ENCODE measurements at regions not wholly inside any gene's neighbourhood (a gene's known extent, or its start where the extent isn't known, plus 50 kb on each side); places are given as distances from the start of the nearest gene placed in this dataset.

- H3K36me3 ChIP-seq (ENCODE audit: control insufficient read depth, insufficient read depth, low read length), result no peaks in the 10 kb centered on the region
- no peaks in the 10 kb centered on the region for H3K9me3 ChIP-seq (ENCODE audit: control insufficient read depth, insufficient read depth, low read length)
- no peak overlapping the region for H3K4me3 ChIP-seq (ENCODE audit: low read length)
- WGBS (ENCODE audit: insufficient coverage, insufficient read length), result no CpG with 5 or more reads among the region's 6 CpGs
- H3K27ac ChIP-seq (ENCODE audit: low read length), result no peak overlapping the region
- H3K27me3 ChIP-seq (ENCODE audit: control insufficient read depth, insufficient read depth, low read length), result no peaks in the 10 kb centered on the region
- no peak for DNase-seq (ENCODE audit: low read depth, low spot score)
- H3K4me1 ChIP-seq (ENCODE audit: control insufficient read depth, insufficient read depth, low read length), result 0 out of 2 replicates have a peak, but pooled peaks cover 2% of the 10 kb centered on the region
These were observed 445.7 kb upstream of the CDH4 start for GRCh38 chr20:60806354-60806753.

GRCh38 chr20:60806824-60807223, 445.2 kb upstream of the CDH4 start:
- Histone ChIP-seq H3K4me3 (ENCODE audit: low read length) (no peak overlapping the region), H3K4me1 (ENCODE audit: control insufficient read depth, insufficient read depth, low read length) (0 out of 2 replicates have a peak, but pooled peaks cover 2% of the 10 kb centered on the region), H3K27me3 (ENCODE audit: control insufficient read depth, insufficient read depth, low read length) (no peaks in the 10 kb centered on the region), H3K9me3 (ENCODE audit: control insufficient read depth, insufficient read depth, low read length) (no peaks in the 10 kb centered on the region), H3K36me3 (ENCODE audit: control insufficient read depth, insufficient read depth, low read length) (no peaks in the 10 kb centered on the region), H3K27ac (ENCODE audit: low read length) (no peak overlapping the region)
- no CpG with 5 or more reads among the region's 5 CpGs for WGBS (ENCODE audit: insufficient coverage, insufficient read length)
- no peak for DNase-seq (ENCODE audit: low read depth, low spot score)

GRCh38 chr20:60808003-60808672, 443.9 kb upstream of the CDH4 start:
- H3K27me3 ChIP-seq (ENCODE audit: control insufficient read depth, insufficient read depth, low read length), result no peaks in the 10 kb centered on the region
- H3K27ac ChIP-seq (ENCODE audit: low read length), result no peak overlapping the region
- H3K4me3 ChIP-seq (ENCODE audit: low read length), result no peak overlapping the region
- no CpG with 5 or more reads among the region's 16 CpGs for WGBS (ENCODE audit: insufficient coverage, insufficient read length)
- H3K4me1 ChIP-seq (ENCODE audit: control insufficient read depth, insufficient read depth, low read length), result peaks cover 3% of the 10 kb centered on the region; the same call in 1 of the 2 replicates
- no peaks in the 10 kb centered on the region for H3K36me3 ChIP-seq (ENCODE audit: control insufficient read depth, insufficient read depth, low read length)
- no peaks in the 10 kb centered on the region for H3K9me3 ChIP-seq (ENCODE audit: control insufficient read depth, insufficient read depth, low read length)
- DNase-seq (ENCODE audit: low read depth, low spot score), result no peak

- Histone ChIP-seq H3K4me3 (ENCODE audit: low read length) (no peak overlapping the region), H3K4me1 (ENCODE audit: control insufficient read depth, insufficient read depth, low read length) (peaks cover 3% of the 10 kb centered on the region; the same call in 1 of the 2 replicates), H3K27me3 (ENCODE audit: control insufficient read depth, insufficient read depth, low read length) (no peaks in the 10 kb centered on the region), H3K36me3 (ENCODE audit: control insufficient read depth, insufficient read depth, low read length) (no peaks in the 10 kb centered on the region), H3K27ac (ENCODE audit: low read length) (no peak overlapping the region), H3K9me3 (ENCODE audit: control insufficient read depth, insufficient read depth, low read length) (no peaks in the 10 kb centered on the region)
- DNase-seq (ENCODE audit: low read depth, low spot score), result no peak
- WGBS (ENCODE audit: insufficient coverage, insufficient read length), result no CpG with 5 or more reads among the region's 6 CpGs
These were observed 443.4 kb upstream of the CDH4 start for GRCh38 chr20:60808701-60809100.

GRCh38 chr20:60810561-60810960, 441.5 kb upstream of the CDH4 start:
- DNase-seq (ENCODE audit: low read depth, low spot score), result no peak
- Histone ChIP-seq H3K9me3 (ENCODE audit: control insufficient read depth, insufficient read depth, low read length) (no peaks in the 10 kb centered on the region), H3K27ac (ENCODE audit: low read length) (no peak overlapping the region), H3K4me3 (ENCODE audit: low read length) (no peak overlapping the region), H3K36me3 (ENCODE audit: control insufficient read depth, insufficient read depth, low read length) (no peaks in the 10 kb centered on the region), H3K27me3 (ENCODE audit: control insufficient read depth, insufficient read depth, low read length) (no peaks in the 10 kb centered on the region), H3K4me1 (ENCODE audit: control insufficient read depth, insufficient read depth, low read length) (peaks cover 1% of the 10 kb centered on the region; the same call in 1 of the 2 replicates)
- whole genome bisulfite sequencing (ENCODE audit: insufficient coverage, insufficient read length), result no CpG with 5 or more reads among the region's 4 CpGs

- DNase-seq (ENCODE audit: low read depth, low spot score), result no peak
- Histone ChIP-seq H3K4me1 (ENCODE audit: control insufficient read depth, insufficient read depth, low read length) (peaks cover 1% of the 10 kb centered on the region; the same call in 1 of the 2 replicates), H3K27me3 (ENCODE audit: control insufficient read depth, insufficient read depth, low read length) (no peaks in the 10 kb centered on the region), H3K9me3 (ENCODE audit: control insufficient read depth, insufficient read depth, low read length) (no peaks in the 10 kb centered on the region), H3K36me3 (ENCODE audit: control insufficient read depth, insufficient read depth, low read length) (no peaks in the 10 kb centered on the region), H3K27ac (ENCODE audit: low read length) (no peak overlapping the region), H3K4me3 (ENCODE audit: low read length) (no peak overlapping the region)
- no CpG with 5 or more reads among the region's 3 CpGs for WGBS (ENCODE audit: insufficient coverage, insufficient read length)
These were observed 439.5 kb upstream of the CDH4 start for GRCh38 chr20:60812561-60812960.

GRCh38 chr20:60813066-60813465, 439.0 kb upstream of the CDH4 start:
- Histone ChIP-seq H3K9me3 (ENCODE audit: control insufficient read depth, insufficient read depth, low read length) (no peaks in the 10 kb centered on the region), H3K27ac (ENCODE audit: low read length) (no peak overlapping the region), H3K36me3 (ENCODE audit: control insufficient read depth, insufficient read depth, low read length) (no peaks in the 10 kb centered on the region), H3K4me3 (ENCODE audit: low read length) (no peak overlapping the region), H3K4me1 (ENCODE audit: control insufficient read depth, insufficient read depth, low read length) (peaks cover 1% of the 10 kb centered on the region; the same call in 1 of the 2 replicates), H3K27me3 (ENCODE audit: control insufficient read depth, insufficient read depth, low read length) (no peaks in the 10 kb centered on the region)
- no peak for DNase-seq (ENCODE audit: low read depth, low spot score)
- WGBS (ENCODE audit: insufficient coverage, insufficient read length), result no CpG with 5 or more reads among the region's 5 CpGs

GRCh38 chr20:60815656-60816055, 436.4 kb upstream of the CDH4 start:
- no CpG with 5 or more reads among the region's 6 CpGs for WGBS (ENCODE audit: insufficient coverage, insufficient read length)
- Histone ChIP-seq H3K4me1 (ENCODE audit: control insufficient read depth, insufficient read depth, low read length) (peaks cover 1% of the 10 kb centered on the region; the same call in 1 of the 2 replicates), H3K9me3 (ENCODE audit: control insufficient read depth, insufficient read depth, low read length) (no peaks in the 10 kb centered on the region), H3K27ac (ENCODE audit: low read length) (no peak overlapping the region), H3K36me3 (ENCODE audit: control insufficient read depth, insufficient read depth, low read length) (no peaks in the 10 kb centered on the region), H3K4me3 (ENCODE audit: low read length) (no peak overlapping the region), H3K27me3 (ENCODE audit: control insufficient read depth, insufficient read depth, low read length) (no peaks in the 10 kb centered on the region)
- no peak for DNase-seq (ENCODE audit: low read depth, low spot score)

GRCh38 chr20:60816901-60817300, 435.2 kb upstream of the CDH4 start:
- no peak for DNase-seq (ENCODE audit: low read depth, low spot score)
- H3K27me3 ChIP-seq (ENCODE audit: control insufficient read depth, insufficient read depth, low read length), result no peaks in the 10 kb centered on the region
- WGBS (ENCODE audit: insufficient coverage, insufficient read length), result no CpG with 5 or more reads among the region's 2 CpGs
- no peaks in the 10 kb centered on the region for H3K9me3 ChIP-seq (ENCODE audit: control insufficient read depth, insufficient read depth, low read length)
- no peak overlapping the region for H3K27ac ChIP-seq (ENCODE audit: low read length)
- no peaks in the 10 kb centered on the region for H3K36me3 ChIP-seq (ENCODE audit: control insufficient read depth, insufficient read depth, low read length)
- no peak overlapping the region for H3K4me3 ChIP-seq (ENCODE audit: low read length)
- peaks cover 1% of the 10 kb centered on the region; the same call in 1 of the 2 replicates for H3K4me1 ChIP-seq (ENCODE audit: control insufficient read depth, insufficient read depth, low read length)

- Histone ChIP-seq H3K36me3 (ENCODE audit: control insufficient read depth, insufficient read depth, low read length) (no peaks in the 10 kb centered on the region), H3K27ac (ENCODE audit: low read length) (no peak overlapping the region), H3K4me1 (ENCODE audit: control insufficient read depth, insufficient read depth, low read length) (peaks cover 1% of the 10 kb centered on the region; the same call in 1 of the 2 replicates), H3K27me3 (ENCODE audit: control insufficient read depth, insufficient read depth, low read length) (no peaks in the 10 kb centered on the region), H3K4me3 (ENCODE audit: low read length) (no peak overlapping the region), H3K9me3 (ENCODE audit: control insufficient read depth, insufficient read depth, low read length) (no peaks in the 10 kb centered on the region)
- no peak for DNase-seq (ENCODE audit: low read depth, low spot score)
- no CpG with 5 or more reads among the region's 4 CpGs for WGBS (ENCODE audit: insufficient coverage, insufficient read length)
These were observed 434.2 kb upstream of the CDH4 start for GRCh38 chr20:60817891-60818290.

- WGBS (ENCODE audit: insufficient coverage, insufficient read length), result no CpG with 5 or more reads among the region's 5 CpGs
- no peak overlapping the region for H3K27ac ChIP-seq (ENCODE audit: low read length)
- no peak overlapping the region for H3K4me3 ChIP-seq (ENCODE audit: low read length)
- H3K27me3 ChIP-seq (ENCODE audit: control insufficient read depth, insufficient read depth, low read length), result no peaks in the 10 kb centered on the region
- no peaks in the 10 kb centered on the region for H3K36me3 ChIP-seq (ENCODE audit: control insufficient read depth, insufficient read depth, low read length)
- H3K9me3 ChIP-seq (ENCODE audit: control insufficient read depth, insufficient read depth, low read length), result no peaks in the 10 kb centered on the region
- no peaks in the 10 kb centered on the region for H3K4me1 ChIP-seq (ENCODE audit: control insufficient read depth, insufficient read depth, low read length)
- no peak for DNase-seq (ENCODE audit: low read depth, low spot score)
These were observed 432.6 kb upstream of the CDH4 start for GRCh38 chr20:60819511-60819910.
